Fibroblast of upper back skin (primary cell): ENCODE measurements at regions not wholly inside any gene's neighbourhood (a gene's known extent, or its start where the extent isn't known, plus 50 kb on each side); places are given as distances from the start of the nearest gene placed in this dataset.
"Not testable (repeated sequence)": the region's sequence is repeated elsewhere in the genome, so short reads cannot be mapped to it uniquely, and the experiment has no call there.

ENCODE experiments used
- DNase-seq: peaks from one replicate; pipeline ENCODE4 v3.0.0-alpha.2; 2013

GRCh38 chr5:96483878-96484277 is 50.8 kb upstream of the PCSK1 start:
- DNase-seq, result peak; percentile 55

- peak; percentile 13 for DNase-seq
Observed at GRCh38 chr5:96487859-96488258, 54.8 kb upstream of the PCSK1 start.

- no peak for DNase-seq
Observed at GRCh38 chr5:96489532-96489931, 56.5 kb upstream of the PCSK1 start.

- no peak for DNase-seq
Observed at GRCh38 chr5:96492459-96493047, 59.5 kb upstream of the PCSK1 start.

- DNase-seq, result no peak
Observed at GRCh38 chr5:96493219-96493790, 60.3 kb upstream of the PCSK1 start.

GRCh38 chr5:96495412-96495811 is 62.4 kb upstream of the PCSK1 start:
- DNase-seq, result not testable (repeated sequence)

- DNase-seq, result not testable (repeated sequence)
Observed at GRCh38 chr5:96497027-96497426, 64.0 kb upstream of the PCSK1 start.

- DNase-seq, result no peak
Observed at GRCh38 chr5:96499753-96500345, 66.8 kb upstream of the PCSK1 start.

- DNase-seq, result no peak
Observed at GRCh38 chr5:96501991-96502646, 69.1 kb upstream of the PCSK1 start.

GRCh38 chr5:96503501-96504236 is 70.6 kb upstream of the PCSK1 start:
- no peak for DNase-seq

GRCh38 chr5:96506376-96506775 is 73.3 kb upstream of the PCSK1 start:
- DNase-seq, result peak; percentile 23

GRCh38 chr5:96506866-96507527 is 73.9 kb upstream of the PCSK1 start:
- no peak for DNase-seq

GRCh38 chr5:96509316-96509715 is 76.3 kb upstream of the PCSK1 start:
- peak; percentile 52 for DNase-seq

GRCh38 chr5:96509721-96510350 is 76.8 kb upstream of the PCSK1 start:
- DNase-seq, result peak; percentile 96

- peak; percentile 52 for DNase-seq
Observed at GRCh38 chr5:96516631-96517071, 83.6 kb upstream of the PCSK1 start.

- DNase-seq, result peak; percentile 8
Observed at GRCh38 chr5:96517295-96517694, 84.2 kb upstream of the PCSK1 start.

GRCh38 chr5:96520345-96520744 is 87.3 kb upstream of the PCSK1 start:
- DNase-seq, result no peak

- DNase-seq, result no peak
Observed at GRCh38 chr5:96522635-96523355, 89.7 kb upstream of the PCSK1 start.

GRCh38 chr5:96527768-96528661 is 95.0 kb upstream of the PCSK1 start:
- DNase-seq, result no peak

GRCh38 chr5:96528826-96529474 is 95.9 kb upstream of the PCSK1 start:
- no peak for DNase-seq
